ENCODE measurements at regions not wholly inside any gene's neighbourhood (a gene's known extent, or its start where the extent isn't known, plus 50 kb on each side); places are given as distances from the start of the nearest gene placed in this dataset.

GRCh38 chr6:168226061-168226752, 93.4 kb downstream of the DACT2 start:
- H3K79me2 ChIP-seq (ENCODE audit: control insufficient read depth, insufficient read depth, low read length): no peaks in the 10 kb centered on the region
- Mint-ChIP-seq H3K9me3 (ENCODE audit: insufficient read depth) (no peaks in the 10 kb centered on the region), H3K27ac (no peak overlapping the region), H3K27me3 (peaks cover 8% of the 10 kb centered on the region), H3K4me1 (no peaks in the 10 kb centered on the region), H3K4me3 (no peak overlapping the region)
- no peak for ATAC-seq (ENCODE audit: low read depth)
- H3K4me1 ChIP-seq (ENCODE audit: control insufficient read depth in 2 of 2, insufficient read depth in 2 of 2, low read length in 2 of 2): no peaks in the 10 kb centered on the region
- POLR2A ChIA-PET: no interaction called here
- H3K4me2 ChIP-seq (replicated peaks; ENCODE audit: low read depth, low read length, poor library complexity, severe bottlenecking): no peak overlapping the region
- TF ChIP-seq CTCF (IDR thresholded peaks at IDR 0.05): no peak
- no peak for TF ChIP-seq EZH2 (IDR thresholded peaks at IDR 0.05; ENCODE audit: borderline replicate concordance, insufficient read depth, low read depth, low read length, poor library complexity, severe bottlenecking)
- no peak overlapping the region for H3K27ac ChIP-seq (ENCODE audit: low read length in 2 of 2)
- H3K27me3 ChIP-seq (replicated peaks in 1 of 4; ENCODE audit: control extremely low read depth in 1 of 4, control insufficient read depth in 3 of 4, insufficient read depth in 4 of 4, low read length in 3 of 4): no peaks in the 10 kb centered on the region
- no peak overlapping the region for H3K4me3 ChIP-seq (ENCODE audit: control extremely low read depth in 1 of 5, extremely low read depth in 1 of 5, insufficient read depth in 1 of 5, low read depth in 2 of 5, low read length in 4 of 5)
- H4K20me1 ChIP-seq (ENCODE audit: control insufficient read depth, insufficient read depth, low read length, poor library complexity, severe bottlenecking): no peaks in the 10 kb centered on the region
- no peaks in the 10 kb centered on the region for H3K36me3 ChIP-seq (replicated peaks in 1 of 2; ENCODE audit: control extremely low read depth in 1 of 2, control insufficient read depth in 1 of 2, extremely low read depth in 1 of 2, insufficient read depth in 2 of 2, low read length in 1 of 2)
- no peak overlapping the region for H3K9ac ChIP-seq (ENCODE audit: low read length)
- peaks cover 0 to 15% (median 0%) of the 10 kb centered on the region in 3 donors for H3K9me3 ChIP-seq (ENCODE audit: control extremely low read depth in 1 of 3, control insufficient read depth in 2 of 3, insufficient read depth in 1 of 3, low read length in 2 of 3)
- no peak overlapping the region for H2AFZ ChIP-seq (ENCODE audit: insufficient read depth, low read depth, low read length, poor library complexity, severe bottlenecking)
- WGBS (ENCODE audit: insufficient coverage): 90% methylated on average over 6 of the region's 9 CpGs
- CTCF ChIA-PET: no interaction called here
- no peak for DNase-seq
- intact Hi-C loops (cut with micrococcal nuclease): no loop called here

GRCh38 chr6:168225471-168225911, 94.1 kb downstream of the DACT2 start:
- POLR2A ChIA-PET: no interaction called here
- Histone ChIP-seq H3K9ac (ENCODE audit: low read length) (no peak overlapping the region), H3K4me3 (ENCODE audit: control extremely low read depth in 1 of 5, extremely low read depth in 1 of 5, insufficient read depth in 1 of 5, low read depth in 2 of 5, low read length in 4 of 5) (no peak overlapping the region), H3K4me1 (ENCODE audit: control insufficient read depth in 2 of 2, insufficient read depth in 2 of 2, low read length in 2 of 2) (no peaks in the 10 kb centered on the region), H3K36me3 (replicated peaks in 1 of 2; ENCODE audit: control extremely low read depth in 1 of 2, control insufficient read depth in 1 of 2, extremely low read depth in 1 of 2, insufficient read depth in 2 of 2, low read length in 1 of 2) (no peaks in the 10 kb centered on the region), H3K27me3 (replicated peaks in 1 of 4; ENCODE audit: control extremely low read depth in 1 of 4, control insufficient read depth in 3 of 4, insufficient read depth in 4 of 4, low read length in 3 of 4) (no peaks in the 10 kb centered on the region), H3K9me3 (ENCODE audit: control extremely low read depth in 1 of 3, control insufficient read depth in 2 of 3, insufficient read depth in 1 of 3, low read length in 2 of 3) (peaks cover 0 to 15% (median 0%) of the 10 kb centered on the region in 3 donors), H4K20me1 (ENCODE audit: control insufficient read depth, insufficient read depth, low read length, poor library complexity, severe bottlenecking) (no peaks in the 10 kb centered on the region), H2AFZ (ENCODE audit: insufficient read depth, low read depth, low read length, poor library complexity, severe bottlenecking) (no peak overlapping the region), H3K4me2 (replicated peaks; ENCODE audit: low read depth, low read length, poor library complexity, severe bottlenecking) (no peak overlapping the region), H3K79me2 (ENCODE audit: control insufficient read depth, insufficient read depth, low read length) (no peaks in the 10 kb centered on the region), H3K27ac (ENCODE audit: low read length in 2 of 2) (no peak overlapping the region)
- WGBS (ENCODE audit: insufficient coverage): 69% methylated on average over 2 of the region's 7 CpGs
- intact Hi-C loops (cut with micrococcal nuclease): no loop called here
- TF ChIP-seq EZH2 (IDR thresholded peaks at IDR 0.05; ENCODE audit: borderline replicate concordance, insufficient read depth, low read depth, low read length, poor library complexity, severe bottlenecking): no peak
- no peak for TF ChIP-seq CTCF (IDR thresholded peaks at IDR 0.05)
- Mint-ChIP-seq H3K9me3 (ENCODE audit: insufficient read depth) (no peaks in the 10 kb centered on the region), H3K4me1 (no peaks in the 10 kb centered on the region), H3K4me3 (no peak overlapping the region), H3K27me3 (peaks cover 8% of the 10 kb centered on the region), H3K27ac (no peak overlapping the region)
- ATAC-seq (ENCODE audit: low read depth): no peak
- CTCF ChIA-PET: no interaction called here
- no peak for DNase-seq
